ENCODE measurements at regions not wholly inside any gene's neighbourhood (a gene's known extent, or its start where the extent isn't known, plus 50 kb on each side); places are given as distances from the start of the nearest gene placed in this dataset.

- FAIRE-seq (no peak), DNase-seq (ENCODE audit: insufficient read length, low spot score) (no peak)
- no peak for TF ChIP-seq TAF1 (IDR thresholded peaks at IDR 0.05; ENCODE audit: low read depth, low read length)
These were observed 515.3 kb downstream of the EPHB1 start for GRCh38 chr3:135310317-135310716.

DNA sequence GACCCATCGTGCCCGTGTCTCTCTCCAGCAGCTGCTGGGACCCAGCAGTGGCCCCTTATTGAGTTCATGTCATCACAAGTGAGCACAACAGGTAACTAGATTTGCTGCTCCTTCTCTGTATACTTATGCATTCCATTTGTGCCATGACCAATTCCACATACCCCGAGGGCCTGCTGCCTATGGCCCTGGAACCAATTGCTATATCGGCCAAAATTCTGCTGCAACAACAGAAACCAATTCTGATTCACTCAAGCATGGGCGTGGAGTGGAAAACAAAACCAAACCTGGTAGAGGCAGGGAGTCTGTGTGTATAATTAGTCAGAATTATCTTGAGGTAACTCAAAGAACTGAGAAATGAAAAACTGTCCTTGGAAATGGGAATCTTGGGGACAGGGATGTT lies 516.6 kb downstream of the EPHB1 start:
- TF ChIP-seq POU2F2 (IDR thresholded peaks at IDR 0.05; ENCODE audit: low read depth, low read length) (no peak), SPI1 (IDR thresholded peaks at IDR 0.05; ENCODE audit: low read depth, low read length) (no peak), PAX5 (IDR thresholded peaks at IDR 0.05; ENCODE audit: insufficient read depth, low read length, severe bottlenecking) (no peak), POLR2A (IDR thresholded peaks at IDR 0.05; ENCODE audit: low read depth, low read length) (no peak), TAF1 (IDR thresholded peaks at IDR 0.05; ENCODE audit: low read depth, low read length) (no peak), POLR2AphosphoS5 (IDR thresholded peaks at IDR 0.05; ENCODE audit: low read depth, low read length) (no peak)
- no peak for FAIRE-seq
- DNase-seq (ENCODE audit: insufficient read length, low spot score): no peak

DNA sequence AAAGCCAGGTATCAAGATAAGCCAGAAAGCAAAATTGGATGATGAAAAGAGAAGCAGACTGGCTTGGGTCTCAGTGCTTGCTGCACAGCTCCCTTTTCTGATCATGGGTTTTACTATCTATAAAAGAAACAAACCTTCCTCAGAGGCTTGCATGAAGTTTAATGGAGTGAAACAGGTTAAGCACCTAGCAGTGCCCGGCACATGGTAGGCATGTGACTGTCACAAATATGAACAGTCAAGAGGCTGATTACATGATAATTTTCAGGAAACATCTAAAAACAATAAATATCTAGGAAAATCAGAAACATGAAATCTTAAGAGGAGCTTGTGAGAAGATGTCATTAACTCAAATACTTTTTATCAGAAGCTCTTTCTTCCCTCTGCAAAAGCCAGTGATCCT lies 519.2 kb downstream of the EPHB1 start:
- TF ChIP-seq POLR2A (IDR thresholded peaks at IDR 0.05; ENCODE audit: low read depth, low read length) (no peak), POLR2AphosphoS5 (IDR thresholded peaks at IDR 0.05; ENCODE audit: low read depth, low read length) (no peak)
- no peak for FAIRE-seq
- DNase-seq (ENCODE audit: insufficient read length, low spot score): no peak

DNA sequence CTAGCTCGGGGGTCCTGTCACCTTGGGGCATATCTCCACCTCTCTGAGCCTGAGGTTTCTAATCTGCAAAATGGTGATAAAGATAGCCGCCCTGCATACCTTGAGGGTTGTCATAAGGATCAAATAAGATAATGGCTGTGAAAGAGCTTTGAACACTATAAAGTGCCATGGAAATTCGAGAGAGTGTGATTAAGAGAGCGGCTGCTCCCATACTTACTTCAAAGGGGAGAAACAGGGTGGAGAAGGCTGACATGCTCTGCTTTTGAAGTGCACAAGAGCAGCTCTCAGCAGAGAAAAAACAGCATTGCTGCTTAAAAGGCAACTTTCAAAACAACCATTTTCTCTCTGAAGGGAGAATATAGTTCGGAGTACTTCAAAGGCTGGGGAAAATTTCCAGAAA lies 529.2 kb downstream of the EPHB1 start:
- no peak for DNase-seq (ENCODE audit: insufficient read length, low spot score)
- no peak for TF ChIP-seq POU2F2 (IDR thresholded peaks at IDR 0.05; ENCODE audit: low read depth, low read length)
- TF ChIP-seq PAX5 (IDR thresholded peaks at IDR 0.05; ENCODE audit: insufficient read depth, low read length, severe bottlenecking): no peak
- TF ChIP-seq POLR2AphosphoS5 (IDR thresholded peaks at IDR 0.05; ENCODE audit: low read depth, low read length): no peak
- TF ChIP-seq TAF1 (IDR thresholded peaks at IDR 0.05; ENCODE audit: low read depth, low read length): no peak
- TF ChIP-seq POLR2A (IDR thresholded peaks at IDR 0.05; ENCODE audit: low read depth, low read length): no peak
- no peak for TF ChIP-seq SPI1 (IDR thresholded peaks at IDR 0.05; ENCODE audit: low read depth, low read length)

DNA sequence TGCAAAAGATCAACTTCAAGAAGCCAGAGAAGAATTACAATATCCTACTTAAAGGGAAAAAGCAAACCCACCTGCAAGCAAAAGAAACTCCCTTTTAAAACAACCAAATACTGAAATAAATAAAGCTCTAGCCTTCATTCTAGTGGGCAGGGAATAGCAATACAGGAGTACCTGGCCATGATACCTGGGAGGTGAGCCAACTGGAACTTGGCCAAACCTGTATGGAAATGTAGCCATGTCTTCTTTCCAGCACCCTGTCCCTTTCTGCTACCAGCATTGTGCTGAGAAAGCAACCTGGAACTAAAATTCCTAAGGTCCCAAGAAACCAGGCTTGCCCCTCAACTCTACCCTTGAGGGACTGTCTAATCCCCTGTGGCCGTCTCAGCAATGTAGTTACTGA lies 530.0 kb downstream of the EPHB1 start:
- FAIRE-seq (no peak), DNase-seq (ENCODE audit: insufficient read length, low spot score) (no peak)
- no peak for TF ChIP-seq POLR2AphosphoS5 (IDR thresholded peaks at IDR 0.05; ENCODE audit: low read depth, low read length)
- no peak for TF ChIP-seq PAX5 (IDR thresholded peaks at IDR 0.05; ENCODE audit: insufficient read depth, low read length, severe bottlenecking)
- TF ChIP-seq POLR2A (IDR thresholded peaks at IDR 0.05; ENCODE audit: low read depth, low read length): no peak
- no peak for TF ChIP-seq SPI1 (IDR thresholded peaks at IDR 0.05; ENCODE audit: low read depth, low read length)
- TF ChIP-seq TAF1 (IDR thresholded peaks at IDR 0.05; ENCODE audit: low read depth, low read length): no peak
- no peak for TF ChIP-seq POU2F2 (IDR thresholded peaks at IDR 0.05; ENCODE audit: low read depth, low read length)

More for the DNA sequence above, 529.2 kb downstream of the EPHB1 start:
- FAIRE-seq: no peak

DNA sequence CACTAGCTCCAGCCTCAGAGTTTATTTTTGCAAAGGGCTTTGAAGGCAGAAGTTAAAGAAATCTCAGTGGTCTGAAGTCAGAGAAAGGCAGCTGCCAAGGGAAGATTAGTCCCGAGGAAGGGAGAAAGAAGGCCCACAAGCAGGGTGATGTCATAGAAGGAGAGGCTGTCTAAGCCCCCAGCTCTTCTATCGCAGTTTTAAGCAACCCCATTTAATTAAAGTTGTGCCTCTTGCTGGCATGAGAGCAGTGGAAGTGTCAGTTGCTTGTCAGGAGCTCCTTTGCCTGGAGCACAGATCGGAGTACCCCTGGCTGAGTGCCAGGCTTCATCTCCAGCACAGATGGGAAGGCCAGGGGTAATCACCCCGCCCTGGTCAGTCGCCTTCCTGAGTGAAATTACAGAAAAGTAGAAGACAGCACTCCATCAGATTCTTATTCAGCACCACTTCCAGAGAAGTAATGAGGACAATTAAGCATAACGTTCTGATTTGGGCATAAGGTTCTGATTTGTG lies 530.7 kb downstream of the EPHB1 start:
- no peak for FAIRE-seq
- no peak for DNase-seq (ENCODE audit: insufficient read length, low spot score)
- TF ChIP-seq POU2F2 (IDR thresholded peaks at IDR 0.05; ENCODE audit: low read depth, low read length) (no peak), POLR2AphosphoS5 (IDR thresholded peaks at IDR 0.05; ENCODE audit: low read depth, low read length) (no peak), TAF1 (IDR thresholded peaks at IDR 0.05; ENCODE audit: low read depth, low read length) (no peak), SPI1 (IDR thresholded peaks at IDR 0.05; ENCODE audit: low read depth, low read length) (no peak), PAX5 (IDR thresholded peaks at IDR 0.05; ENCODE audit: insufficient read depth, low read length, severe bottlenecking) (no peak), POLR2A (IDR thresholded peaks at IDR 0.05; ENCODE audit: low read depth, low read length) (no peak)

DNA sequence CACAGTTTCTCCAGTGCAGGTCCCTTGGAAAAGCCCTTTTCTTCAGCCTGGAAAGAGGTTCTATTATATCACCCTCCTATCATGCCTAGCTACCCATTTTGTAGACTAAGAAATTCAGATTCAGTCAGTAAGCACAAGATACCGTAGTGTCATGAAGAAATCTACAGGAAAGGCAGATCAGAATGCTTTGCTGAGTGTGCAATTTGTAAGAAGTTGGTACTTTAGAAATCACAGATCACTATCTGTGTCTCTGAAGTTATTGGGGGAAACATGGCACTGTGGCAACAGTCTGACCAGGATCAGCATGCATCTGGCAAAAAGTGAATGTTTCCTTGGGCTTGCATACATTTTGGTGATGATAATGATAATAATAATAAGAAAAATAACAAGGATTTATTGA lies 531.8 kb downstream of the EPHB1 start:
- TF ChIP-seq TAF1 (IDR thresholded peaks at IDR 0.05; ENCODE audit: low read depth, low read length): no peak
- TF ChIP-seq POU2F2 (IDR thresholded peaks at IDR 0.05; ENCODE audit: low read depth, low read length): no peak
- no peak for TF ChIP-seq POLR2A (IDR thresholded peaks at IDR 0.05; ENCODE audit: low read depth, low read length)
- no peak for TF ChIP-seq POLR2AphosphoS5 (IDR thresholded peaks at IDR 0.05; ENCODE audit: low read depth, low read length)
- TF ChIP-seq PAX5 (IDR thresholded peaks at IDR 0.05; ENCODE audit: insufficient read depth, low read length, severe bottlenecking): no peak
- DNase-seq (ENCODE audit: insufficient read length, low spot score) (no peak), FAIRE-seq (no peak)

GRCh38 chr3:135328036-135328435 lies 533.0 kb downstream of the EPHB1 start:
- no peak for FAIRE-seq
- TF ChIP-seq PAX5 (IDR thresholded peaks at IDR 0.05; ENCODE audit: insufficient read depth, low read length, severe bottlenecking) (no peak), POU2F2 (IDR thresholded peaks at IDR 0.05; ENCODE audit: low read depth, low read length) (no peak), TAF1 (IDR thresholded peaks at IDR 0.05; ENCODE audit: low read depth, low read length) (no peak)
- DNase-seq (ENCODE audit: insufficient read length, low spot score): no peak

- no peak for FAIRE-seq
- DNase-seq (ENCODE audit: insufficient read length, low spot score): no peak
- TF ChIP-seq TAF1 (IDR thresholded peaks at IDR 0.05; ENCODE audit: low read depth, low read length): no peak
- TF ChIP-seq SPI1 (IDR thresholded peaks at IDR 0.05; ENCODE audit: low read depth, low read length): no peak
- TF ChIP-seq POU2F2 (IDR thresholded peaks at IDR 0.05; ENCODE audit: low read depth, low read length): no peak
- TF ChIP-seq POLR2AphosphoS5 (IDR thresholded peaks at IDR 0.05; ENCODE audit: low read depth, low read length): no peak
- no peak for TF ChIP-seq POLR2A (IDR thresholded peaks at IDR 0.05; ENCODE audit: low read depth, low read length)
- no peak for TF ChIP-seq PAX5 (IDR thresholded peaks at IDR 0.05; ENCODE audit: insufficient read depth, low read length, severe bottlenecking)
These were observed 534.4 kb downstream of the EPHB1 start for GRCh38 chr3:135329479-135329878.

DNA sequence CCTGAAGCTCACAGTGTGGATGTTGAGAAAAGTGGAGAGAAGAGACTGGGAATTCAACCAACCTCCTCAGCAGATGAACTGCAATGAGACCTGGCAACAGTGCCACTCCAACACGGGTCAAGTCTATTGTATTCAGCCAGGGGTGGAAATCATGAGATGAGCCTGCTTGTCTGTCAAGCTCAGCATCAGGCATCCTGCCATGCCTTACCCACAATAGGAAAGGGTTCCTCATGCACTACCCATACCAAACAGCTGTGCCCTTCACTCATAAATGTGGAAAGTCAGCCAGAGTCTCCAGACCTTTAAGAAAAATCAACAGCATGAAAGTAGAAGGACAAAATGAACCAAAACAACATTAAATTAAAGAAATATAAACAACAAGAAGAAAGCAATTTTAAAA lies 542.1 kb downstream of the EPHB1 start:
- FAIRE-seq (no peak), DNase-seq (ENCODE audit: insufficient read length, low spot score) (no peak)
- TF ChIP-seq TAF1 (IDR thresholded peaks at IDR 0.05; ENCODE audit: low read depth, low read length): no peak
- TF ChIP-seq POU2F2 (IDR thresholded peaks at IDR 0.05; ENCODE audit: low read depth, low read length): no peak
- TF ChIP-seq SPI1 (IDR thresholded peaks at IDR 0.05; ENCODE audit: low read depth, low read length): no peak
- TF ChIP-seq POLR2A (IDR thresholded peaks at IDR 0.05; ENCODE audit: low read depth, low read length): no peak
- no peak for TF ChIP-seq PAX5 (IDR thresholded peaks at IDR 0.05; ENCODE audit: insufficient read depth, low read length, severe bottlenecking)
- TF ChIP-seq POLR2AphosphoS5 (IDR thresholded peaks at IDR 0.05; ENCODE audit: low read depth, low read length): no peak

DNA sequence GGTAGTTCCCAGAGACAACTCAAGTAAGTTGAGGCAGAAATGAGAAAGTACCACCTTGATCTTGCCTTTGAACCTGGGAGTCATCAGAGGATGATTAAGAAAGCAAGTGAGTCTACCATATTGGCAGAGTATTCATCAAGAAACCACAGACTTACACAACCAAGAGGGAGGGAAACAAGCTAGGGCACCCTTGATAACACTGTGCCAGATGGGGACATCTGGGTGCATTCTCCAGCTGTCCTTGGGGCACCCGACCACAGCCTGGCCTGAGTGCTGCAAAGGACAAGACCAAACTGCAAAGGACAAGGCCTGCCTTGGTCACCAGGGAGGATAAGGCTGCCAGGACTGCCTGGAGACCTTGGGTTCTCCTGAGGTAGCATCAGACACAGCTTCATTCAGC lies 553.6 kb downstream of the EPHB1 start:
- DNase-seq (ENCODE audit: insufficient read length, low spot score) (no peak), FAIRE-seq (no peak)
- no peak for TF ChIP-seq POLR2A (IDR thresholded peaks at IDR 0.05; ENCODE audit: low read depth, low read length)

All from GM12891 (cell line).